Astrocyte (in vitro differentiated cells and primary cell): ENCODE measurements at regions not wholly inside any gene's neighbourhood (a gene's known extent, or its start where the extent isn't known, plus 50 kb on each side); places are given as distances from the start of the nearest gene placed in this dataset.

ENCODE experiments used
- CTCF ChIP-seq: IDR thresholded peaks from 2 replicates; pipeline ENCODE4 v1.5.1; 2011; ENCODE audit warnings: low read depth, mild to moderate bottlenecking, inconsistent platforms, low read length, moderate library complexity; ENCODE audit not compliant: insufficient read depth
- EZH2 ChIP-seq: IDR thresholded peaks from 2 replicates; pipeline ENCODE4 v1.6.1; 2012; ENCODE audit warnings: mild to moderate bottlenecking, low read length, inconsistent platforms; ENCODE audit not compliant: insufficient read depth

- TF ChIP-seq CTCF (no peak), EZH2 (no peak)
Observed at GRCh38 chr6:134521116-134521501, 203.2 kb upstream of the SGK1 start.
